ENCODE measurements at regions not wholly inside any gene's neighbourhood (a gene's known extent, or its start where the extent isn't known, plus 50 kb on each side); places are given as distances from the start of the nearest gene placed in this dataset.

DNA sequence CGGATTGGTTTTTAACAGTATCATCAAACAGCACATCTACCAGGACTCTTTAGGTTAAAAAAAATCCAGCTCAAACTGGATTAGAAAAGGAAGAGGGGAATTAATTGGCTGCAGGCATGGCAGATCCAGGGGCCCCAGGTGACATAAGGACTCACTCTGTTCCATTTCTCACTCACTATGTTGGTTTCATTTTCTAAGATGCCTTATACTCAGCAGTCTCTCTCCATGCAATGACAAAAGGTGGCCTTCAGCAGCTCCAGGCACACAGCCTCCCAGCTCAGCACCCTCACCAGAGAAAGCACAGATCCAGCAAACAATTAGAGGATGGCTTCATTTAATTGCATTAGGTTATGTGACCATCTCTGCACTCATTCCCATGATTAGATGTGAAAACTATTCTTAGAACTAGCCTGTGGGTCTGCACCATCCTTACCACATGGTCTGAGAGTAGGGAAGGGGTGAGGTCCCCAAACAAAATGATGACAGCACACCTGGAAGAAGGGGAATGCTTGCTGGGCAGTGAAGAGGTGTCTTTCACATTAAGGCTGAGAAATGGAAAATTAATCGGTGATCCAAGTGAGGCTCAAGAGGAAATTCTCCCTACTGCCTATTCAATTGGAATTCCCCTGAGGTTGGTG lies 243.1 kb downstream of the CDH26 start:
- ChIA-PET POLR2A (interaction anchor here (0.6 kb wide), 1 partner anchor 48 kb away, joined by 3 read pairs; no protein-coding TSS in a partner anchor), CTCF (interaction anchor here (1.1 kb wide), 1 partner anchor 9 kb away, joined by 4 read pairs; no protein-coding TSS in a partner anchor)
- H3K36me3 ChIP-seq (ENCODE audit: control insufficient read depth, insufficient read depth, low read length) = no peaks in the 10 kb centered on the region
- no peak for DNase-seq (ENCODE audit: low read depth)
- H3K27me3 ChIP-seq (ENCODE audit: control insufficient read depth, insufficient read depth, low read length) = no peaks in the 10 kb centered on the region; the same call in 1 of the 2 replicates
- H3K4me3 ChIP-seq (ENCODE audit: low read depth, low read length) = no peak overlapping the region
- TF ChIP-seq, protein P1, sequence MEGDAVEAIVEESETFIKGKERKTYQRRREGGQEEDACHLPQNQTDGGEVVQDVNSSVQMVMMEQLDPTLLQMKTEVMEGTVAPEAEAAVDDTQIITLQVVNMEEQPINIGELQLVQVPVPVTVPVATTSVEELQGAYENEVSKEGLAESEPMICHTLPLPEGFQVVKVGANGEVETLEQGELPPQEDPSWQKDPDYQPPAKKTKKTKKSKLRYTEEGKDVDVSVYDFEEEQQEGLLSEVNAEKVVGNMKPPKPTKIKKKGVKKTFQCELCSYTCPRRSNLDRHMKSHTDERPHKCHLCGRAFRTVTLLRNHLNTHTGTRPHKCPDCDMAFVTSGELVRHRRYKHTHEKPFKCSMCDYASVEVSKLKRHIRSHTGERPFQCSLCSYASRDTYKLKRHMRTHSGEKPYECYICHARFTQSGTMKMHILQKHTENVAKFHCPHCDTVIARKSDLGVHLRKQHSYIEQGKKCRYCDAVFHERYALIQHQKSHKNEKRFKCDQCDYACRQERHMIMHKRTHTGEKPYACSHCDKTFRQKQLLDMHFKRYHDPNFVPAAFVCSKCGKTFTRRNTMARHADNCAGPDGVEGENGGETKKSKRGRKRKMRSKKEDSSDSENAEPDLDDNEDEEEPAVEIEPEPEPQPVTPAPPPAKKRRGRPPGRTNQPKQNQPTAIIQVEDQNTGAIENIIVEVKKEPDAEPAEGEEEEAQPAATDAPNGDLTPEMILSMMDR (IDR thresholded peaks at IDR 0.05; ENCODE audit: insufficient read depth, low read depth, low read length) = no peak

DNA sequence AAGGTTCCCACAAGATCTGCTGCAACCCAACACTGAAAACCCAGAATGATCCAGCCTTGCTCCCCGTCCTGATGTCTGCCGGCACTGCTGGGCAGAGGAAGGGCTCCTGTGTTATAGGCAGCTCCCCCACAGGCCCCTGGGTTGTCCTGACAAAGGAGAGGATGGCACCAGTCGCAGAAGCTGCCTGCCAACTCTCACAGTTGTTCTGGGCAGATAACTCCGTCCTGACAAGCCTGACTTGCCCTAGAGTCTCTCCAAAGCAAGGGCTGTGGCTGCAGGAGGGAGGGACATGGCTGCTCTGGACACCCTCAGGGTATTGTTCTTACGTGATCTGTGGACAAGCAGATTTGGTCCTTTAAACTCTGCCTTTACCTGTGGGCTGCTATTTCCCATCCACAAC lies 243.8 kb downstream of the CDH26 start:
- DNase-seq (ENCODE audit: low read depth) = no peak
- CTCF ChIA-PET = no interaction called here
- Histone ChIP-seq H3K27me3 (ENCODE audit: control insufficient read depth, insufficient read depth, low read length) (no peaks in the 10 kb centered on the region; the same call in 1 of the 2 replicates), H3K4me3 (ENCODE audit: low read depth, low read length) (no peak overlapping the region), H3K36me3 (ENCODE audit: control insufficient read depth, insufficient read depth, low read length) (no peaks in the 10 kb centered on the region)
- TF ChIP-seq, protein P1 (IDR thresholded peaks at IDR 0.05; ENCODE audit: insufficient read depth, low read depth, low read length) = no peak
- POLR2A ChIA-PET = no interaction called here

DNA sequence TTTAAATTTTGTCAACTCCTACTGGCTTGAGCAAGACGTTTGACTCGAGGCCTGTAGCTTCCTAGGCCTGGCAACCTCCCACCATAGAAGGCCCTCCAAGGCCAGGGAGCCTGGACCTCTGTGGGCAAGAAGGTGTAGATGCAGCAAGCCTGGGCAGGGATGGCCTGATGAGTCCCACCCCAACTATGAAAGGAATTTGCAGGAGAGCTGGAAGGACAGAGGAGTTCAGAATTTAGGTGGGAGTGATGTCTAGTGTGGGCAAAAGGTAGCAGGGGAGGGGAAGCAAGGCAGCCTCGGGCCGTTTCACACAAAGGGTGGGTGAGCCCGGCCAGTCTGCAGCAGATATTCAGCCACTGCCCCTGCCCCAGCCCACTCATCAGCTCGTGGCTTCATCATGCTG lies 245.2 kb downstream of the CDH26 start:
- no peaks in the 10 kb centered on the region for H3K36me3 ChIP-seq (ENCODE audit: control insufficient read depth, insufficient read depth, low read length)
- POLR2A ChIA-PET = interaction anchor here (0.6 to 0.7 kb wide), 2 partner anchors 46 to 309 kb away, joined by 3 to 4 read pairs; no protein-coding TSS in a partner anchor
- H3K4me3 ChIP-seq (ENCODE audit: low read depth, low read length) = no peak overlapping the region
- H3K27me3 ChIP-seq (ENCODE audit: control insufficient read depth, insufficient read depth, low read length) = no peaks in the 10 kb centered on the region; the same call in 1 of the 2 replicates
- TF ChIP-seq, protein P1 (IDR thresholded peaks at IDR 0.05; ENCODE audit: insufficient read depth, low read depth, low read length) = no peak
- DNase-seq (ENCODE audit: low read depth) = no peak
- CTCF ChIA-PET = interaction anchor here (0.6 to 2.2 kb wide), 6 partner anchors 67 to 918 kb away, joined by 3 to 12 read pairs (median 4); no protein-coding TSS in a partner anchor

DNA sequence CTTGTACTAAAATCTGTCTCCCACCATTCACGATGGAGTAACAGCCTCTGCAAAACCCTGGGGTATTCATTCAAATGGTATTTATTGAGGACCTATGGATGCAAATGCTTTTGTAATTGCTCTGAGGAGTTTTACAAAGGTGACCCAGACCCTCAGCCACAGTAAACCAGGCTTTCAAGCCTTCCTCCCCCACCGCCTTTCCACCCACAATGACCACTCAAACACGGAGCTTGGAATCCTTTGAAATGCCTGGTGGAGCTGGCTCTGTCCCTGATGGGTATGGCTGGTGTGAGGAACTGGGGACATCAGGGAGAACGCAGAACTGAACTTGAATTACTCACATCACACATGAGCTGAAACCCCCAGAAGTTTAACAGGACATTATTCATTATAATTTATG lies 246.4 kb downstream of the CDH26 start:
- ChIA-PET CTCF (interaction anchor here (0.8 to 2.2 kb wide), 3 partner anchors 12 to 147 kb away, joined by 3 to 12 read pairs (median 6); no protein-coding TSS in a partner anchor), POLR2A (no interaction called here)
- Histone ChIP-seq H3K27me3 (ENCODE audit: control insufficient read depth, insufficient read depth, low read length) (no peaks in the 10 kb centered on the region; the same call in 1 of the 2 replicates), H3K36me3 (ENCODE audit: control insufficient read depth, insufficient read depth, low read length) (no peaks in the 10 kb centered on the region), H3K4me3 (ENCODE audit: low read depth, low read length) (no peak overlapping the region)
- TF ChIP-seq, protein P1 (IDR thresholded peaks at IDR 0.05; ENCODE audit: insufficient read depth, low read depth, low read length) = no peak
- no peak for DNase-seq (ENCODE audit: low read depth)

DNA sequence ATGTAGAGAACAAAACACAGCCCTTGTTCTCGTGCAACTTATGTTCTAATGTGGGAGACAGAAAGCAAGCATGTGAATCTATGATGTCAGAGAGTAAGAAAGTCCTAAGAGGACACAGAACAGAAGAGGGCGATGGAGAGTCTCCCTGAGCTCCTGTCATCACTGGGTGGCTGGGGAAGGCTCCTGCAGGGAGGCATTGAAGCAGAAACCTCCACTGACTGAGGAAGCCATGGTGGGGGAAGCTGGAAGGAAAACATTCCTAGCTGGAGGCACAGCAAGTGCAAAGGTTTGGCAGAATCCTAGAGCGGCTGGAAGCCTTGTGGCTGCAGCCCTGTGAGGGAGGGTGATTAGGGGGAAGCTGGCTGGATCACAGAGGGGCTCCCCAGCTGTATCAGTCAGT lies 248.0 kb downstream of the CDH26 start:
- Histone ChIP-seq H3K4me3 (ENCODE audit: low read depth, low read length) (no peak overlapping the region), H3K36me3 (ENCODE audit: control insufficient read depth, insufficient read depth, low read length) (no peaks in the 10 kb centered on the region), H3K27me3 (ENCODE audit: control insufficient read depth, insufficient read depth, low read length) (no peaks in the 10 kb centered on the region; the same call in 1 of the 2 replicates)
- ChIA-PET CTCF (interaction anchor here (0.5 to 7.9 kb wide), 14 partner anchors 9 to 1023 kb away, joined by 3 to 65 read pairs (median 4); no protein-coding TSS in a partner anchor), POLR2A (no interaction called here)
- DNase-seq (ENCODE audit: low read depth) = no peak
- TF ChIP-seq, protein P1 (IDR thresholded peaks at IDR 0.05; ENCODE audit: insufficient read depth, low read depth, low read length) = peak; percentile 64
